Caco-2 (cell line): ENCODE measurements at regions not wholly inside any gene's neighbourhood (a gene's known extent, or its start where the extent isn't known, plus 50 kb on each side); places are given as distances from the start of the nearest gene placed in this dataset.

Experiments
- BruUV-seq: library from RNA; stranded (reverse); fragments of 400-500 nt; replicated peaks from 2 replicates; lab custom pipeline; 2021; lab: Mats Ljungman, UMichigan
- CTCF ChIA-PET: fragments of 300-600 bp; sonication (Branson Sonifier 250); formaldehyde crosslinking; loops from one replicate; lab custom pipeline; 2022; ENCODE audit warnings: antibody characterized with exemption; lab: Charles Lee
- POLR2A ChIA-PET: fragments of 300-600 bp; sonication (Branson Sonifier 250); formaldehyde crosslinking; loops from one replicate; lab custom pipeline; 2022; ENCODE audit warnings: antibody characterized with exemption; lab: Charles Lee
- DNase-seq, 2 experiments: peaks; one replicate each; pipeline versions ENCODE4 v3.0.0 to v3.0.0-alpha.2; 2020 to 2022
- H3K27me3 ChIP-seq: replicated peaks from 2 replicates; pipeline ENCODE4 v1.6.0; 2011; ENCODE audit warnings: low read length; ENCODE audit not compliant: control insufficient read depth, insufficient read depth
- H3K36me3 ChIP-seq: 2 replicates; pipeline ENCODE4 v1.5.1; 2011; ENCODE audit warnings: low read length; ENCODE audit not compliant: control insufficient read depth, insufficient read depth
- H3K4me1 ChIP-seq: fragments of 250-450 bp; sonication (Bioruptor Pico); 2 replicates; pipeline ENCODE4 v1.5.1; 2020; ENCODE audit warnings: mild to moderate bottlenecking
- H3K4me3 ChIP-seq: 2 replicates; pipeline ENCODE4 v1.5.1; 2011; ENCODE audit warnings: low read depth, mild to moderate bottlenecking, control low read depth, low read length
- H3K9me3 ChIP-seq: fragments of 250-450 bp; sonication (Bioruptor Pico); 2 replicates; pipeline ENCODE4 v1.5.1; 2020; ENCODE audit warnings: mild to moderate bottlenecking, moderate library complexity
- H3K27ac Mint-ChIP-seq: one replicate; pipeline ENCODE4 v1.8.0; 2022; ENCODE audit warnings: mixed read lengths; ENCODE audit not compliant: unreplicated experiment
- H3K27me3 Mint-ChIP-seq: one replicate; pipeline ENCODE4 v1.8.0; 2022; ENCODE audit warnings: mixed read lengths; ENCODE audit not compliant: insufficient read depth, unreplicated experiment
- H3K36me3 Mint-ChIP-seq: one replicate; pipeline ENCODE4 v1.8.0; 2022; ENCODE audit warnings: mild to moderate bottlenecking, mixed read lengths; ENCODE audit not compliant: insufficient read depth, unreplicated experiment
- H3K4me1 Mint-ChIP-seq: one replicate; pipeline ENCODE4 v1.8.0; 2022; ENCODE audit warnings: low read depth, mixed read lengths; ENCODE audit not compliant: unreplicated experiment
- H3K4me3 Mint-ChIP-seq: one replicate; pipeline ENCODE4 v1.8.0; 2022; ENCODE audit warnings: mild to moderate bottlenecking, moderate library complexity, mixed read lengths; ENCODE audit not compliant: unreplicated experiment
- H3K9me3 Mint-ChIP-seq: one replicate; pipeline ENCODE4 v1.8.0; 2022; ENCODE audit warnings: mixed read lengths; ENCODE audit not compliant: unreplicated experiment
- intact Hi-C: fragments of 100-400 bp; cut with micrococcal nuclease; formaldehyde crosslinking; loops from one replicate; pipeline ENCODE4 v1.10.0; 2022; ENCODE audit not compliant: unreplicated experiment
- TF ChIP-seq, protein P1 (sequence below), 2 experiments: fragments of 200-600 bp in 1 of 2; IDR thresholded peaks; 1 replicate in 1 of 2; 2 replicates in 1 of 2; pipeline versions ENCODE4 v1.5.1 to v1.8.0; 2011 to 2022; ENCODE audit warnings: antibody characterized with exemption in 1 of 2, control low read depth in 1 of 2, inconsistent platforms in 1 of 2, low read depth in 1 of 2, low read length in 1 of 2, mild to moderate bottlenecking in 1 of 2, moderate library complexity in 1 of 2; ENCODE audit not compliant: insufficient read depth in 1 of 2, severe bottlenecking in 1 of 2, unreplicated experiment in 1 of 2

- Histone ChIP-seq H3K4me3 (no peak overlapping the region), H3K27me3 (no peaks in the 10 kb centered on the region), H3K9me3 (no peaks in the 10 kb centered on the region; the same call in 1 of the 2 replicates), H3K36me3 (no peaks in the 10 kb centered on the region), H3K4me1 (no peaks in the 10 kb centered on the region)
- Mint-ChIP-seq H3K4me1 (no peaks in the 10 kb centered on the region), H3K36me3 (no peaks in the 10 kb centered on the region), H3K27ac (no peak overlapping the region), H3K27me3 (no peaks in the 10 kb centered on the region), H3K4me3 (no peak overlapping the region), H3K9me3 (peaks cover 16% of the 10 kb centered on the region)
- TF ChIP-seq, protein P1, sequence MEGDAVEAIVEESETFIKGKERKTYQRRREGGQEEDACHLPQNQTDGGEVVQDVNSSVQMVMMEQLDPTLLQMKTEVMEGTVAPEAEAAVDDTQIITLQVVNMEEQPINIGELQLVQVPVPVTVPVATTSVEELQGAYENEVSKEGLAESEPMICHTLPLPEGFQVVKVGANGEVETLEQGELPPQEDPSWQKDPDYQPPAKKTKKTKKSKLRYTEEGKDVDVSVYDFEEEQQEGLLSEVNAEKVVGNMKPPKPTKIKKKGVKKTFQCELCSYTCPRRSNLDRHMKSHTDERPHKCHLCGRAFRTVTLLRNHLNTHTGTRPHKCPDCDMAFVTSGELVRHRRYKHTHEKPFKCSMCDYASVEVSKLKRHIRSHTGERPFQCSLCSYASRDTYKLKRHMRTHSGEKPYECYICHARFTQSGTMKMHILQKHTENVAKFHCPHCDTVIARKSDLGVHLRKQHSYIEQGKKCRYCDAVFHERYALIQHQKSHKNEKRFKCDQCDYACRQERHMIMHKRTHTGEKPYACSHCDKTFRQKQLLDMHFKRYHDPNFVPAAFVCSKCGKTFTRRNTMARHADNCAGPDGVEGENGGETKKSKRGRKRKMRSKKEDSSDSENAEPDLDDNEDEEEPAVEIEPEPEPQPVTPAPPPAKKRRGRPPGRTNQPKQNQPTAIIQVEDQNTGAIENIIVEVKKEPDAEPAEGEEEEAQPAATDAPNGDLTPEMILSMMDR (IDR thresholded peaks at IDR 0.05; ENCODE audit: insufficient read depth in 1 of 2, low read depth in 1 of 2, low read length in 1 of 2, severe bottlenecking in 1 of 2, unreplicated experiment in 1 of 2), result peak; percentile 31 to 60
- intact Hi-C loops, result loop anchor here (1.0 kb wide), 1 partner anchor 409 kb away; no protein-coding TSS in a partner anchor
- DNase-seq, result peak; percentile 43 to 58
- POLR2A ChIA-PET, result no interaction called here
- no TSS peak for BruUV-seq
- CTCF ChIA-PET, result interaction anchor here (0.6 kb wide), 2 partner anchors 345 to 885 kb away, joined by 3 to 4 read pairs; no protein-coding TSS in a partner anchor
These were observed 917.0 kb downstream of the MAT2B start for GRCh38 chr5:164422400-164422799.

- CTCF ChIA-PET, result no interaction called here
- H3K27me3 Mint-ChIP-seq, result no peaks in the 10 kb centered on the region
- H3K36me3 ChIP-seq, result no peaks in the 10 kb centered on the region
- intact Hi-C loops, result no loop called here
- H3K9me3 ChIP-seq, result no peaks in the 10 kb centered on the region
- no peaks in the 10 kb centered on the region for H3K4me1 ChIP-seq
- BruUV-seq, result no TSS peak
- no peaks in the 10 kb centered on the region for H3K4me1 Mint-ChIP-seq
- POLR2A ChIA-PET, result no interaction called here
- no peak overlapping the region for H3K4me3 ChIP-seq
- no peaks in the 10 kb centered on the region for H3K9me3 Mint-ChIP-seq
- H3K4me3 Mint-ChIP-seq, result no peak overlapping the region
- H3K36me3 Mint-ChIP-seq, result no peaks in the 10 kb centered on the region
- DNase-seq, result no peak
- TF ChIP-seq, protein P1 (IDR thresholded peaks at IDR 0.05; ENCODE audit: insufficient read depth in 1 of 2, low read depth in 1 of 2, low read length in 1 of 2, severe bottlenecking in 1 of 2, unreplicated experiment in 1 of 2), result no peak
- no peaks in the 10 kb centered on the region for H3K27me3 ChIP-seq
- H3K27ac Mint-ChIP-seq, result no peak overlapping the region
These were observed 926.4 kb downstream of the MAT2B start for GRCh38 chr5:164431634-164432304.

DNA sequence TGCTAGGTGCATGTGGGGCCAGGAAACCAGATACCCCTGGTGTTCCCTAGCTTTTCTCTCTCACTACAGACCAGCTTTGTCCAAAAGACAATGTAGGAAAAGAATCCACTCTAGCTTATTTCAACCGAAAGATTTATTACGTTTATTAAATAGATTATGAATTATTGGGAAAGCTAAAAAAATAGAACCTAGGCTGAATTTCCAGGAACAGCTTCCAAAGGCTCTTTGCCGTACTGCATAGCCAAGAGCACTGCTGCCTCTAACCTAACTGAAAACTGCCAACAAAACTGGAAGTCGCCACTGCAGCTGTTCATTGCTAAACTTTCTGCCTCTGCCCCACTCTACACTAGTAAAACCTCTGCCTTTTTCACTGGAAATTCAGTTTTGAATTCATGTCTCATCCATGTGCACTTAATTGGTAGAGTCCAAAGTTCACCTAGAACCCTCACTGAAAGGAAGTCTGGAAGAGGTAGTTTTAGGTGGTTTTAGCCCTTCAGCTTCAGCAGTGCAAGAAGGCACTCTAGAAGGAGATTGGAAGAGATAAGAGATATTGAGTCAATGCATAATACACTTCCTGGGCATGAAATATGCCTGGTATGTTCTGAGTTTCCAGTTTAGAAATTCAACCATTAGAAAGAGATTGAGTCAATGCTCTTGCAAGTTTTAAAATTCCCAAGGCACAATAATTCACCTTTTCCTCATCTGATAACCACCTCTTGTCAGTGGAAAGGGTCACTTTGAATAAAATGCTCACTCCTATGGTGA lies 927.9 kb downstream of the MAT2B start:
- Histone ChIP-seq H3K9me3 (no peaks in the 10 kb centered on the region), H3K4me3 (no peak overlapping the region), H3K4me1 (no peaks in the 10 kb centered on the region), H3K36me3 (no peaks in the 10 kb centered on the region), H3K27me3 (no peaks in the 10 kb centered on the region)
- CTCF ChIA-PET, result no interaction called here
- no peak overlapping the region for H3K27ac Mint-ChIP-seq
- no peaks in the 10 kb centered on the region for H3K9me3 Mint-ChIP-seq
- H3K4me3 Mint-ChIP-seq, result no peak overlapping the region
- H3K27me3 Mint-ChIP-seq, result no peaks in the 10 kb centered on the region
- TF ChIP-seq, protein P1 (IDR thresholded peaks at IDR 0.05; ENCODE audit: insufficient read depth in 1 of 2, low read depth in 1 of 2, low read length in 1 of 2, severe bottlenecking in 1 of 2, unreplicated experiment in 1 of 2), result no peak
- H3K4me1 Mint-ChIP-seq, result no peaks in the 10 kb centered on the region
- H3K36me3 Mint-ChIP-seq, result no peaks in the 10 kb centered on the region
- POLR2A ChIA-PET, result no interaction called here
- no peak for DNase-seq
- intact Hi-C loops, result no loop called here
- no TSS peak for BruUV-seq
